LHCN-M2 (cell line): ENCODE measurements at regions not wholly inside any gene's neighbourhood (a gene's known extent, or its start where the extent isn't known, plus 50 kb on each side); places are given as distances from the start of the nearest gene placed in this dataset.

ENCODE experiments used
- DNase-seq: peaks from one replicate; pipeline ENCODE4 v3.0.0-alpha.2; 2012; ENCODE audit warnings: low read depth

- DNase-seq = no peak
Observed at GRCh38 chr18:22566703-22567420, 149.1 kb upstream of the CTAGE1 start.

- DNase-seq = no peak
Observed at GRCh38 chr18:22567794-22568193, 150.1 kb upstream of the CTAGE1 start.

GRCh38 chr18:22570492-22570891 lies 152.8 kb upstream of the CTAGE1 start:
- no peak for DNase-seq

GRCh38 chr18:22572341-22572740 lies 154.6 kb upstream of the CTAGE1 start:
- no peak for DNase-seq

- DNase-seq = no peak
Observed at GRCh38 chr18:22579271-22579670, 161.6 kb upstream of the CTAGE1 start.

GRCh38 chr18:22585333-22585732 lies 167.6 kb upstream of the CTAGE1 start:
- DNase-seq = no peak

- DNase-seq = no peak
Observed at GRCh38 chr18:22585821-22586220, 168.1 kb upstream of the CTAGE1 start.

GRCh38 chr18:22591222-22591621 lies 173.5 kb upstream of the CTAGE1 start:
- DNase-seq = no peak

GRCh38 chr18:22594155-22594690 lies 176.5 kb upstream of the CTAGE1 start:
- no peak for DNase-seq

GRCh38 chr18:22601481-22601880 lies 183.8 kb upstream of the CTAGE1 start:
- DNase-seq = peak; percentile 53

- peak; percentile 24 for DNase-seq
Observed at GRCh38 chr18:22602456-22602855, 184.7 kb upstream of the CTAGE1 start.

- no peak for DNase-seq
Observed at GRCh38 chr18:22603902-22604301, 186.2 kb upstream of the CTAGE1 start.

- no peak for DNase-seq
Observed at GRCh38 chr18:22604390-22604985, 186.8 kb upstream of the CTAGE1 start.

GRCh38 chr18:22604986-22605421 lies 187.3 kb upstream of the CTAGE1 start:
- DNase-seq = no peak

- no peak for DNase-seq
Observed at GRCh38 chr18:22605736-22606135, 188.0 kb upstream of the CTAGE1 start.

GRCh38 chr18:22606563-22607283 lies 189.0 kb upstream of the CTAGE1 start:
- no peak for DNase-seq

GRCh38 chr18:22607284-22607635 lies 189.5 kb upstream of the CTAGE1 start:
- DNase-seq = no peak

- DNase-seq = no peak
Observed at GRCh38 chr18:22608847-22609246, 191.1 kb upstream of the CTAGE1 start.

- no peak for DNase-seq
Observed at GRCh38 chr18:22609642-22610041, 191.9 kb upstream of the CTAGE1 start.

GRCh38 chr18:22613058-22613690 lies 195.5 kb upstream of the CTAGE1 start:
- DNase-seq = no peak

GRCh38 chr18:22613788-22614187 lies 196.1 kb upstream of the CTAGE1 start:
- no peak for DNase-seq

- no peak for DNase-seq
Observed at GRCh38 chr18:22623513-22623912, 205.8 kb upstream of the CTAGE1 start.
